GM23338 (cell line): ENCODE measurements at regions not wholly inside any gene's neighbourhood (a gene's known extent, or its start where the extent isn't known, plus 50 kb on each side); places are given as distances from the start of the nearest gene placed in this dataset.

Experiments
- ATAC-seq: fragments of 200-7000 bp; cut with Tn5 transposase; 3 replicates; pipeline ENCODE4 v1.9.1; 2020
- DNase-seq: peaks from one replicate; pipeline ENCODE4 v3.0.0-alpha.2; 2015; ENCODE audit warnings: low spot score
- H2AFZ ChIP-seq: fragments of 200-600 bp; sonication (generic); 2 replicates; pipeline ENCODE4 v1.8.0; 2016; ENCODE audit warnings: antibody characterized with exemption, mild to moderate bottlenecking, moderate library complexity
- H3F3A ChIP-seq: fragments of 200-600 bp; sonication (generic); replicated peaks from 2 replicates; pipeline ENCODE4 v1.8.0; 2017; ENCODE audit warnings: antibody characterized with exemption, mixed run types, low read depth
- H3K27ac ChIP-seq: fragments of 200-600 bp; sonication (generic); 2 replicates; pipeline ENCODE4 v1.6.1; 2016; ENCODE audit warnings: low read depth
- H3K27me3 ChIP-seq: fragments of 200-600 bp; sonication (generic); 2 replicates; pipeline ENCODE4 v1.8.0; 2016; ENCODE audit warnings: mild to moderate bottlenecking, mixed run types, moderate library complexity; ENCODE audit not compliant: insufficient read depth
- H3K36me3 ChIP-seq: fragments of 200-600 bp; sonication (generic); 2 replicates; pipeline ENCODE4 v1.8.0; 2016; ENCODE audit warnings: mild to moderate bottlenecking; ENCODE audit not compliant: insufficient read depth
- H3K4me1 ChIP-seq: fragments of 200-600 bp; sonication (generic); 2 replicates; pipeline ENCODE4 v1.8.0; 2016; ENCODE audit warnings: mild to moderate bottlenecking, moderate library complexity; ENCODE audit not compliant: insufficient read depth
- H3K4me2 ChIP-seq: fragments of 200-600 bp; sonication (generic); 2 replicates; pipeline ENCODE4 v1.7.1; 2017; ENCODE audit warnings: mixed run types
- H3K4me3 ChIP-seq: fragments of 200-600 bp; sonication (generic); 2 replicates; pipeline ENCODE4 v1.6.1; 2016; ENCODE audit warnings: mixed run types
- H3K79me2 ChIP-seq: fragments of 200-600 bp; sonication (generic); replicated peaks from 2 replicates; pipeline ENCODE4 v1.8.0; 2017; ENCODE audit warnings: mild to moderate bottlenecking; ENCODE audit not compliant: insufficient read depth
- H3K9me2 ChIP-seq: fragments of 200-600 bp; sonication (generic); 2 replicates; pipeline ENCODE4 v1.8.0; 2017; ENCODE audit not compliant: insufficient read depth
- H4K20me1 ChIP-seq: fragments of 200-600 bp; sonication (generic); replicated peaks from 2 replicates; pipeline ENCODE4 v1.8.0; 2017; ENCODE audit warnings: mild to moderate bottlenecking; ENCODE audit not compliant: insufficient read depth
- H3K27ac Mint-ChIP-seq: 2 replicates; pipeline ENCODE4 v1.8.0; 2020; ENCODE audit warnings: inconsistent platforms, mild to moderate bottlenecking, moderate library complexity, mixed read lengths
- H3K27me3 Mint-ChIP-seq: 3 replicates; pipeline ENCODE4 v1.8.0; 2022; ENCODE audit warnings: low read depth, mild to moderate bottlenecking, moderate library complexity, mixed read lengths, inconsistent platforms; ENCODE audit not compliant: insufficient read depth, poor library complexity
- H3K36me3 Mint-ChIP-seq: 3 replicates; pipeline ENCODE4 v1.8.0; 2021; ENCODE audit warnings: low read depth, mild to moderate bottlenecking, inconsistent platforms, moderate library complexity, mixed read lengths
- H3K4me1 Mint-ChIP-seq: 3 replicates; pipeline ENCODE4 v1.8.0; 2020; ENCODE audit warnings: mild to moderate bottlenecking, inconsistent platforms, mixed read lengths
- H3K4me3 Mint-ChIP-seq: 3 replicates; pipeline ENCODE4 v1.8.0; 2021; ENCODE audit warnings: moderate library complexity, mild to moderate bottlenecking, inconsistent platforms, mixed read lengths
- H3K9me3 Mint-ChIP-seq: 3 replicates; pipeline ENCODE4 v1.8.0; 2020; ENCODE audit warnings: moderate library complexity, mild to moderate bottlenecking, inconsistent platforms, mixed read lengths
- CREB1 ChIP-seq: fragments of 250-450 bp; sonication (Bioruptor Pico); IDR thresholded peaks from 2 replicates; pipeline ENCODE4 v1.5.0; 2020; ENCODE audit warnings: low read depth, mild to moderate bottlenecking, moderate library complexity
- EZH2 ChIP-seq: fragments of 200-600 bp; sonication (generic); IDR thresholded peaks from one replicate; pipeline ENCODE4 v1.8.0; 2017; ENCODE audit warnings: antibody characterized with exemption, mild to moderate bottlenecking, low read depth; ENCODE audit not compliant: unreplicated experiment
- EZH2phosphoT487 ChIP-seq: fragments of 200-600 bp; sonication (generic); IDR thresholded peaks from one replicate; pipeline ENCODE4 v1.8.1; 2018; ENCODE audit warnings: antibody characterized with exemption; ENCODE audit not compliant: unreplicated experiment
- JUNB ChIP-seq: IDR thresholded peaks from one replicate; pipeline ENCODE4 v1.6.1; 2016; ENCODE audit warnings: antibody characterized with exemption; ENCODE audit not compliant: unreplicated experiment
- NANOG ChIP-seq: IDR thresholded peaks from 2 replicates; pipeline ENCODE4 v1.6.1; 2016; ENCODE audit warnings: antibody characterized with exemption, borderline replicate concordance
- POLR2AphosphoS5 ChIP-seq: IDR thresholded peaks from 2 replicates; pipeline ENCODE4 v1.6.1; 2016; ENCODE audit warnings: antibody characterized with exemption, low read depth
- STAT1 ChIP-seq: IDR thresholded peaks from one replicate; pipeline ENCODE4 v1.6.1; 2016; ENCODE audit warnings: antibody characterized with exemption; ENCODE audit not compliant: unreplicated experiment
- ZNF114 ChIP-seq: fragments of 250-450 bp; sonication (Bioruptor Pico); IDR thresholded peaks from 2 replicates; pipeline ENCODE4 v1.5.0; 2020; ENCODE audit warnings: mild to moderate bottlenecking, moderate library complexity
- ZNF331 ChIP-seq: fragments of 250-450 bp; sonication (Bioruptor Pico); IDR thresholded peaks from 2 replicates; pipeline ENCODE4 v1.5.0; 2020; ENCODE audit warnings: low read depth, mild to moderate bottlenecking, moderate library complexity
- TF ChIP-seq, protein P1 (sequence below): IDR thresholded peaks from one replicate; pipeline ENCODE4 v1.6.1; 2018; ENCODE audit warnings: antibody characterized with exemption; ENCODE audit not compliant: unreplicated experiment
- TF ChIP-seq, protein P2 (sequence below): IDR thresholded peaks from 2 replicates; pipeline ENCODE4 v1.6.1; 2016; ENCODE audit warnings: antibody characterized with exemption
- TF ChIP-seq, protein P3 (sequence below), 2 experiments: fragments of 200-600 bp in 1 of 2; sonication (generic) in 1 of 2; conservative IDR thresholded peaks; 2 replicates each; pipeline versions ENCODE4 v1.5.1 to v1.6.1; 2016 to 2017; ENCODE audit warnings: antibody characterized with exemption in 2 of 2, low read depth in 2 of 2, mild to moderate bottlenecking in 2 of 2, moderate library complexity in 1 of 2
- TF ChIP-seq, protein P4 (sequence below): fragments of 250-450 bp; sonication (Bioruptor Pico); IDR thresholded peaks from 2 replicates; pipeline ENCODE4 v1.5.0; 2020; ENCODE audit warnings: mild to moderate bottlenecking, moderate library complexity

DNA sequence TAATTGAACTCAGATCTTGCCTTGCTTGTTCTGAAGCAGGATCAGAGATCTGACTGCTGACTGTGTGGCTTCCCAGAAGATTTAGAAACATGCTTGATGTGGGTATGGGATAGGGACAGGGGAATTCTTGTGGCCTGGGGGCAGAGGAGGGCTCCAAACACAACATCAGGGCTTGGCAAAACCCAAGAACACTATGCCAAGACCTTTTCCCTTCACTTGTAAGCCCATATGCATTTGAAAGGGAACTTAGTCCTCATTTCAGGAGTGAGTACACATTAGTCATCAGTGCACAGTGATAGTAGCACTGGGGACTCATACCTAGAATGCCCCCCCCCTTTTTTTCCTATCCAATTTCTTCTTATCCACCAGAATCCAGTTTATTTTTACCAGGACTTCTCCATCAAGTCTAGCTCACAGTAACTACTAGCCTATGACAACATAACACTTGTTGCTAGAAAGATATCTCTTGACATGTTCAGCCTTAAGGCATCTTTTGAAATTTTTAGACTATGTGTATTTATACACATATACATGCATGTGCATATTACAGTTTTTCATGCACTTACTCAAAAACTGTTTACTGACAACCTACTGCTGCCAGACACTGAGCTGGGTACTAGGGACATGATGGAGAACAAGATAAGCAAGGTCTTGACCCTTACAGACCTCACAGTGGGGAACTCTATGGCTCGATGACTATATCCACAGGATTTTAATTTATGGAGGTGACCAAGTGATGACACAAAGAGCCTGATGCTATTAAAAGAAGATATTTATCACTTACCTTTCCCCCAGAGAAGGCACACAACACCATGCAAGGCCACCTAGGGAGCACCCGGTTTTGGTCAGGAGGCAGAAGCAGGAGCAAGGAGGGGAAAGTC, 158.3 kb upstream of the MAP3K1 start:
- H3K27me3 Mint-ChIP-seq, result peaks cover 6% of the 10 kb centered on the region
- H3K4me3 ChIP-seq, result no peak overlapping the region
- H3K36me3 ChIP-seq, result no peaks in the 10 kb centered on the region
- ATAC-seq (no peak), DNase-seq (no peak)
- H3K4me3 Mint-ChIP-seq, result no peak overlapping the region
- H3K4me2 ChIP-seq, result no peak overlapping the region
- no peaks in the 10 kb centered on the region for H3K4me1 ChIP-seq
- H3K4me1 Mint-ChIP-seq, result no peaks in the 10 kb centered on the region; the same call in 1 of the 3 replicates
- no peaks in the 10 kb centered on the region for H3K27me3 ChIP-seq
- TF ChIP-seq, protein P1, sequence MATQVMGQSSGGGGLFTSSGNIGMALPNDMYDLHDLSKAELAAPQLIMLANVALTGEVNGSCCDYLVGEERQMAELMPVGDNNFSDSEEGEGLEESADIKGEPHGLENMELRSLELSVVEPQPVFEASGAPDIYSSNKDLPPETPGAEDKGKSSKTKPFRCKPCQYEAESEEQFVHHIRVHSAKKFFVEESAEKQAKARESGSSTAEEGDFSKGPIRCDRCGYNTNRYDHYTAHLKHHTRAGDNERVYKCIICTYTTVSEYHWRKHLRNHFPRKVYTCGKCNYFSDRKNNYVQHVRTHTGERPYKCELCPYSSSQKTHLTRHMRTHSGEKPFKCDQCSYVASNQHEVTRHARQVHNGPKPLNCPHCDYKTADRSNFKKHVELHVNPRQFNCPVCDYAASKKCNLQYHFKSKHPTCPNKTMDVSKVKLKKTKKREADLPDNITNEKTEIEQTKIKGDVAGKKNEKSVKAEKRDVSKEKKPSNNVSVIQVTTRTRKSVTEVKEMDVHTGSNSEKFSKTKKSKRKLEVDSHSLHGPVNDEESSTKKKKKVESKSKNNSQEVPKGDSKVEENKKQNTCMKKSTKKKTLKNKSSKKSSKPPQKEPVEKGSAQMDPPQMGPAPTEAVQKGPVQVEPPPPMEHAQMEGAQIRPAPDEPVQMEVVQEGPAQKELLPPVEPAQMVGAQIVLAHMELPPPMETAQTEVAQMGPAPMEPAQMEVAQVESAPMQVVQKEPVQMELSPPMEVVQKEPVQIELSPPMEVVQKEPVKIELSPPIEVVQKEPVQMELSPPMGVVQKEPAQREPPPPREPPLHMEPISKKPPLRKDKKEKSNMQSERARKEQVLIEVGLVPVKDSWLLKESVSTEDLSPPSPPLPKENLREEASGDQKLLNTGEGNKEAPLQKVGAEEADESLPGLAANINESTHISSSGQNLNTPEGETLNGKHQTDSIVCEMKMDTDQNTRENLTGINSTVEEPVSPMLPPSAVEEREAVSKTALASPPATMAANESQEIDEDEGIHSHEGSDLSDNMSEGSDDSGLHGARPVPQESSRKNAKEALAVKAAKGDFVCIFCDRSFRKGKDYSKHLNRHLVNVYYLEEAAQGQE, result no peak
- TF ChIP-seq, protein P2, sequence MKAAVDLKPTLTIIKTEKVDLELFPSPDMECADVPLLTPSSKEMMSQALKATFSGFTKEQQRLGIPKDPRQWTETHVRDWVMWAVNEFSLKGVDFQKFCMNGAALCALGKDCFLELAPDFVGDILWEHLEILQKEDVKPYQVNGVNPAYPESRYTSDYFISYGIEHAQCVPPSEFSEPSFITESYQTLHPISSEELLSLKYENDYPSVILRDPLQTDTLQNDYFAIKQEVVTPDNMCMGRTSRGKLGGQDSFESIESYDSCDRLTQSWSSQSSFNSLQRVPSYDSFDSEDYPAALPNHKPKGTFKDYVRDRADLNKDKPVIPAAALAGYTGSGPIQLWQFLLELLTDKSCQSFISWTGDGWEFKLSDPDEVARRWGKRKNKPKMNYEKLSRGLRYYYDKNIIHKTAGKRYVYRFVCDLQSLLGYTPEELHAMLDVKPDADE, result no peak
- TF ChIP-seq CREB1 (CRISPR knock-in tag) (no peak), STAT1 (no peak), JUNB (no peak), EZH2phosphoT487 (no peak), POLR2AphosphoS5 (no peak), ZNF331 (no peak), ZNF114 (CRISPR knock-in tag) (no peak), EZH2 (no peak), NANOG (no peak)
- TF ChIP-seq, protein P3, sequence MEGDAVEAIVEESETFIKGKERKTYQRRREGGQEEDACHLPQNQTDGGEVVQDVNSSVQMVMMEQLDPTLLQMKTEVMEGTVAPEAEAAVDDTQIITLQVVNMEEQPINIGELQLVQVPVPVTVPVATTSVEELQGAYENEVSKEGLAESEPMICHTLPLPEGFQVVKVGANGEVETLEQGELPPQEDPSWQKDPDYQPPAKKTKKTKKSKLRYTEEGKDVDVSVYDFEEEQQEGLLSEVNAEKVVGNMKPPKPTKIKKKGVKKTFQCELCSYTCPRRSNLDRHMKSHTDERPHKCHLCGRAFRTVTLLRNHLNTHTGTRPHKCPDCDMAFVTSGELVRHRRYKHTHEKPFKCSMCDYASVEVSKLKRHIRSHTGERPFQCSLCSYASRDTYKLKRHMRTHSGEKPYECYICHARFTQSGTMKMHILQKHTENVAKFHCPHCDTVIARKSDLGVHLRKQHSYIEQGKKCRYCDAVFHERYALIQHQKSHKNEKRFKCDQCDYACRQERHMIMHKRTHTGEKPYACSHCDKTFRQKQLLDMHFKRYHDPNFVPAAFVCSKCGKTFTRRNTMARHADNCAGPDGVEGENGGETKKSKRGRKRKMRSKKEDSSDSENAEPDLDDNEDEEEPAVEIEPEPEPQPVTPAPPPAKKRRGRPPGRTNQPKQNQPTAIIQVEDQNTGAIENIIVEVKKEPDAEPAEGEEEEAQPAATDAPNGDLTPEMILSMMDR (conservative IDR thresholded peaks at IDR 0.05; ENCODE audit: low read depth in 2 of 2), result no peak
- TF ChIP-seq, protein P4, sequence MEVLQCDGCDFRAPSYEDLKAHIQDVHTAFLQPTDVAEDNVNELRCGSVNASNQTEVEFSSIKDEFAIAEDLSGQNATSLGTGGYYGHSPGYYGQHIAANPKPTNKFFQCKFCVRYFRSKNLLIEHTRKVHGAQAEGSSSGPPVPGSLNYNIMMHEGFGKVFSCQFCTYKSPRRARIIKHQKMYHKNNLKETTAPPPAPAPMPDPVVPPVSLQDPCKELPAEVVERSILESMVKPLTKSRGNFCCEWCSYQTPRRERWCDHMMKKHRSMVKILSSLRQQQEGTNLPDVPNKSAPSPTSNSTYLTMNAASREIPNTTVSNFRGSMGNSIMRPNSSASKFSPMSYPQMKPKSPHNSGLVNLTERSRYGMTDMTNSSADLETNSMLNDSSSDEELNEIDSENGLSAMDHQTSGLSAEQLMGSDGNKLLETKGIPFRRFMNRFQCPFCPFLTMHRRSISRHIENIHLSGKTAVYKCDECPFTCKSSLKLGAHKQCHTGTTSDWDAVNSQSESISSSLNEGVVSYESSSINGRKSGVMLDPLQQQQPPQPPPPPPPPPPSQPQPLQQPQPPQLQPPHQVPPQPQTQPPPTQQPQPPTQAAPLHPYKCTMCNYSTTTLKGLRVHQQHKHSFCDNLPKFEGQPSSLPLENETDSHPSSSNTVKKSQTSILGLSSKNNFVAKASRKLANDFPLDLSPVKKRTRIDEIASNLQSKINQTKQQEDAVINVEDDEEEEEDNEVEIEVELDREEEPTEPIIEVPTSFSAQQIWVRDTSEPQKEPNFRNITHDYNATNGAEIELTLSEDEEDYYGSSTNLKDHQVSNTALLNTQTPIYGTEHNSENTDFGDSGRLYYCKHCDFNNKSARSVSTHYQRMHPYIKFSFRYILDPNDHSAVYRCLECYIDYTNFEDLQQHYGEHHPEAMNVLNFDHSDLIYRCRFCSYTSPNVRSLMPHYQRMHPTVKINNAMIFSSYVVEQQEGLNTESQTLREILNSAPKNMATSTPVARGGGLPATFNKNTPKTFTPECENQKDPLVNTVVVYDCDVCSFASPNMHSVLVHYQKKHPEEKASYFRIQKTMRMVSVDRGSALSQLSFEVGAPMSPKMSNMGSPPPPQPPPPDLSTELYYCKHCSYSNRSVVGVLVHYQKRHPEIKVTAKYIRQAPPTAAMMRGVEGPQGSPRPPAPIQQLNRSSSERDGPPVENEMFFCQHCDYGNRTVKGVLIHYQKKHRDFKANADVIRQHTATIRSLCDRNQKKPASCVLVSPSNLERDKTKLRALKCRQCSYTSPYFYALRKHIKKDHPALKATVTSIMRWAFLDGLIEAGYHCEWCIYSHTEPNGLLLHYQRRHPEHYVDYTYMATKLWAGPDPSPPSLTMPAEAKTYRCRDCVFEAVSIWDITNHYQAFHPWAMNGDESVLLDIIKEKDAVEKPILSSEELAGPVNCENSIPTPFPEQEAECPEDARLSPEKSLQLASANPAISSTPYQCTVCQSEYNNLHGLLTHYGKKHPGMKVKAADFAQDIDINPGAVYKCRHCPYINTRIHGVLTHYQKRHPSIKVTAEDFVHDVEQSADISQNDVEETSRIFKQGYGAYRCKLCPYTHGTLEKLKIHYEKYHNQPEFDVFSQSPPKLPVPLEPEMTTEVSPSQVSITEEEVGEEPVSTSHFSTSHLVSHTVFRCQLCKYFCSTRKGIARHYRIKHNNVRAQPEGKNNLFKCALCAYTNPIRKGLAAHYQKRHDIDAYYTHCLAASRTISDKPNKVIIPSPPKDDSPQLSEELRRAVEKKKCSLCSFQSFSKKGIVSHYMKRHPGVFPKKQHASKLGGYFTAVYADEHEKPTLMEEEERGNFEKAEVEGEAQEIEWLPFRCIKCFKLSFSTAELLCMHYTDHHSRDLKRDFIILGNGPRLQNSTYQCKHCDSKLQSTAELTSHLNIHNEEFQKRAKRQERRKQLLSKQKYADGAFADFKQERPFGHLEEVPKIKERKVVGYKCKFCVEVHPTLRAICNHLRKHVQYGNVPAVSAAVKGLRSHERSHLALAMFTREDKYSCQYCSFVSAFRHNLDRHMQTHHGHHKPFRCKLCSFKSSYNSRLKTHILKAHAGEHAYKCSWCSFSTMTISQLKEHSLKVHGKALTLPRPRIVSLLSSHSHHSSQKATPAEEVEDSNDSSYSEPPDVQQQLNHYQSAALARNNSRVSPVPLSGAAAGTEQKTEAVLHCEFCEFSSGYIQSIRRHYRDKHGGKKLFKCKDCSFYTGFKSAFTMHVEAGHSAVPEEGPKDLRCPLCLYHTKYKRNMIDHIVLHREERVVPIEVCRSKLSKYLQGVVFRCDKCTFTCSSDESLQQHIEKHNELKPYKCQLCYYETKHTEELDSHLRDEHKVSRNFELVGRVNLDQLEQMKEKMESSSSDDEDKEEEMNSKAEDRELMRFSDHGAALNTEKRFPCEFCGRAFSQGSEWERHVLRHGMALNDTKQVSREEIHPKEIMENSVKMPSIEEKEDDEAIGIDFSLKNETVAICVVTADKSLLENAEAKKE, result no peak
- H3F3A ChIP-seq, result no peaks in the 10 kb centered on the region
- no peak overlapping the region for H3K27ac Mint-ChIP-seq
- H2AFZ ChIP-seq, result no peak overlapping the region
- H3K27ac ChIP-seq, result no peak overlapping the region
- peaks cover 2% of the 10 kb centered on the region; the same call in 1 of the 3 replicates for H3K9me3 Mint-ChIP-seq
- no peaks in the 10 kb centered on the region for H4K20me1 ChIP-seq
- H3K9me2 ChIP-seq, result peaks cover 14% of the 10 kb centered on the region; the same call in 1 of the 2 replicates
- H3K79me2 ChIP-seq, result no peaks in the 10 kb centered on the region
- no peaks in the 10 kb centered on the region for H3K36me3 Mint-ChIP-seq
